Epithelial cell of prostate (primary cell): ENCODE measurements at regions not wholly inside any gene's neighbourhood (a gene's known extent, or its start where the extent isn't known, plus 50 kb on each side); places are given as distances from the start of the nearest gene placed in this dataset.

Experiments
- DNase-seq: peaks from one replicate; pipeline ENCODE4 v3.0.0-alpha.2; 2011; ENCODE audit warnings: low read depth, low spot score
- H3K27ac ChIP-seq: fragments of 450-650 bp; 2 replicates; pipeline ENCODE4 v1.5.1; 2017; ENCODE audit warnings: mild to moderate bottlenecking

- no peak overlapping the region for H3K27ac ChIP-seq
- no peak for DNase-seq
Measured at GRCh38 chr2:104092886-104093285, 761.0 kb upstream of the POU3F3 start.

GRCh38 chr2:104102615-104103014, 751.3 kb upstream of the POU3F3 start:
- DNase-seq = no peak
- H3K27ac ChIP-seq = no peak overlapping the region

- H3K27ac ChIP-seq = no peak overlapping the region
- DNase-seq = no peak
Measured at GRCh38 chr2:104109356-104109755, 744.6 kb upstream of the POU3F3 start.

GRCh38 chr2:104118889-104119288, 735.0 kb upstream of the POU3F3 start:
- no peak for DNase-seq
- no peak overlapping the region for H3K27ac ChIP-seq

GRCh38 chr2:104120171-104120570, 733.7 kb upstream of the POU3F3 start:
- no peak for DNase-seq
- H3K27ac ChIP-seq = no peak overlapping the region

GRCh38 chr2:104125096-104125495, 728.8 kb upstream of the POU3F3 start:
- no peak overlapping the region for H3K27ac ChIP-seq
- no peak for DNase-seq

- H3K27ac ChIP-seq = no peak overlapping the region
- no peak for DNase-seq
Measured at GRCh38 chr2:104127049-104127770, 726.7 kb upstream of the POU3F3 start.

GRCh38 chr2:104140361-104140760, 713.6 kb upstream of the POU3F3 start:
- no peak overlapping the region for H3K27ac ChIP-seq
- DNase-seq = no peak

GRCh38 chr2:104158191-104158590, 695.7 kb upstream of the POU3F3 start:
- no peak overlapping the region for H3K27ac ChIP-seq
- DNase-seq = no peak

GRCh38 chr2:104163611-104164130, 690.2 kb upstream of the POU3F3 start:
- no peak overlapping the region for H3K27ac ChIP-seq
- DNase-seq = no peak

- no peak overlapping the region for H3K27ac ChIP-seq
- DNase-seq = no peak
Measured at GRCh38 chr2:104164721-104165252, 689.1 kb upstream of the POU3F3 start.

- H3K27ac ChIP-seq = no peak overlapping the region
- DNase-seq = no peak
Measured at GRCh38 chr2:104177179-104177578, 676.7 kb upstream of the POU3F3 start.

GRCh38 chr2:104179644-104180043, 674.3 kb upstream of the POU3F3 start:
- no peak overlapping the region for H3K27ac ChIP-seq

GRCh38 chr2:104200533-104201168, 653.3 kb upstream of the POU3F3 start:
- DNase-seq = no peak
- H3K27ac ChIP-seq = no peak overlapping the region

More at GRCh38 chr2:104179644-104180043, 674.3 kb upstream of the POU3F3 start:
- DNase-seq = no peak

GRCh38 chr2:104213758-104214157, 640.2 kb upstream of the POU3F3 start:
- no peak for DNase-seq
- no peak overlapping the region for H3K27ac ChIP-seq

- no peak for DNase-seq
- no peak overlapping the region for H3K27ac ChIP-seq
Measured at GRCh38 chr2:104215269-104216161, 638.4 kb upstream of the POU3F3 start.

GRCh38 chr2:104233591-104233990, 620.3 kb upstream of the POU3F3 start:
- DNase-seq = no peak
- H3K27ac ChIP-seq = no peak overlapping the region

GRCh38 chr2:104236491-104236890, 617.4 kb upstream of the POU3F3 start:
- DNase-seq = no peak
- H3K27ac ChIP-seq = no peak overlapping the region

- DNase-seq = no peak
- H3K27ac ChIP-seq = no peak overlapping the region
Measured at GRCh38 chr2:104240984-104241383, 612.9 kb upstream of the POU3F3 start.

GRCh38 chr2:104249629-104250028, 604.3 kb upstream of the POU3F3 start:
- H3K27ac ChIP-seq = no peak overlapping the region
- no peak for DNase-seq
